ENCODE measurements at regions not wholly inside any gene's neighbourhood (a gene's known extent, or its start where the extent isn't known, plus 50 kb on each side); places are given as distances from the start of the nearest gene placed in this dataset.
"Not testable (repeated sequence)": the region's sequence is repeated elsewhere in the genome, so short reads cannot be mapped to it uniquely, and the experiment has no call there.

- not testable (repeated sequence) for DNase-seq (ENCODE audit: low read depth)
These were observed 316.8 kb upstream of the PLGLB2 start for GRCh38 chr2:87431051-87431450.

DNA sequence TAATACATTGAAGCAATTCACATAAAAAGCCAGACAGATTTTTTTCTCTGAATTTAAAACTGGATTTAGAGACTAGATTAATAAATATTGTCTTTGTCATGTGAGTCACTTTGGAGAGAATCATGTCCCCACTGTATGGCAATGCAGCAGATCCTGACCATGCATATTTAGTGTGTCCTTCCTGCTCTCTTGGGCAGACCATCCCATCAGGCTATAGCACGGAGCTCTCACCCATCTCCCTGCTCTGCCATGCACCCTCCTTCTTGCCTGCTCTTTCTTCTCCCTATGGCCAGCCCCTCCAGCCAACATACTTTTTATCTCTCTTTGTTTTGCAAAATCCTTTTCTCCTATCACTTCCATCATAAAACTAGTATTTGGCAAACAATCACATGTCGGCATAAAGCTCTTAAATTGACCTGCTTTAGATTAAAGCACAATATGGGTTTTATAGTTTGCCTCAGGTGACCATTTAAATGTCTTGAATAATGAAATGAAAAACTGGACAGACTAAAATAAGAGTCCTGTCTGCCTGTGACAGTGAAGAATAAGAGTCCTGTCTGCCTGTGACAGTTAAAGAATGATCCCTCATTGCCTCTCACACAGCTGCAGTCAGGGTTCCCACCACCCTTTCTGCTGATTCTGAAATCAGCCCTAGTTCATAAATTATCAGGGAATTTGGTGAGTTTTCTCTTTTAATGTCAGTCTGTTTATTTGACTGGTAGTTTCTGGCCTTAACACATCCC, 315.0 kb upstream of the PLGLB2 start:
- DNase-seq (ENCODE audit: low read depth): not testable (repeated sequence)

DNA sequence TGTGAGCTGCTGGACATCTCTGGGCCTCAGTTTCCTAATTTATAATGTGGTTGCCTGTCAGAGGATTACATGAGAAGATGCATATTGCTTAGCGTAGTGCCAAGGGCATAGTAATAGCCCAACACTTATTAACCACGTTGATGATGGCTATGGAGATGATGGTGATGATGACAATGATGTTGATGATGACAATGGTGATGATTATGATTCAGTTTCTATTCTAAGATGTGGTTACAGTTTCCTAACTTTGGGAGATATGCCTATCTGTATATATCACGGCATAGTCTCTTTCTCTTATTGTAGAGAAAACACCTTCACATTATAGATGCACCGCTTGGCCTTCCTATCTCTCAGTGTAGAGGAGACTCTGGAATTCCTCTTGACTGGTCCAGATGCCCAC, 311.9 kb upstream of the PLGLB2 start:
- DNase-seq (ENCODE audit: low read depth): not testable (repeated sequence)

DNA sequence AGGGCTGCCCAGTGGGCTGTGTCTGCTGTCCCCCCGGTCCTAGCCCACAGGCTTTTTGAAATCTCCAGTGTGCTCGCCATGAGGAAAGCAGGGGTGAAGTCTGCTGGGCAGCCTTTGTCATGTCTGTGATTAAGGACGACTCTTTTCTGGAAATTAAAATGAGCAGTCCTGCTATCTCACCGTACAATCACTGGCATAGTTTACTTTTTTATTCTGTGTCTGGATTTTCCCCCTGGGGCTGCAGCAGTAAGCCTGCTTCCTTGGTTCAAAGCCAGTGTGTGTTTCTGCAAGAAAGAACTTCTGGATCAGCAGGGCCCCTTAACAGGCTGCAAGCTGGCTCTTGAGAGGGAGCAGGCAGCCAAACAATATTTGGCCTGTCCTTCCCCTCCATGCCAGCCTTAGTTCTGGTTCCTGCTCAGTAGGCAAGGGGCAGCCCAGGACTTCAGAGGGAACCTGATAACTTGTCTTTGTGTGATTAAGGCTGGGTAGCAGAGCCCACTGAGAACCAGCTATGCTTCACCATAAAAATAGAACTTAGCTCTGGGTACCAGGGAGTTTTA, 310.1 kb upstream of the PLGLB2 start:
- not testable (repeated sequence) for DNase-seq (ENCODE audit: low read depth)

DNA sequence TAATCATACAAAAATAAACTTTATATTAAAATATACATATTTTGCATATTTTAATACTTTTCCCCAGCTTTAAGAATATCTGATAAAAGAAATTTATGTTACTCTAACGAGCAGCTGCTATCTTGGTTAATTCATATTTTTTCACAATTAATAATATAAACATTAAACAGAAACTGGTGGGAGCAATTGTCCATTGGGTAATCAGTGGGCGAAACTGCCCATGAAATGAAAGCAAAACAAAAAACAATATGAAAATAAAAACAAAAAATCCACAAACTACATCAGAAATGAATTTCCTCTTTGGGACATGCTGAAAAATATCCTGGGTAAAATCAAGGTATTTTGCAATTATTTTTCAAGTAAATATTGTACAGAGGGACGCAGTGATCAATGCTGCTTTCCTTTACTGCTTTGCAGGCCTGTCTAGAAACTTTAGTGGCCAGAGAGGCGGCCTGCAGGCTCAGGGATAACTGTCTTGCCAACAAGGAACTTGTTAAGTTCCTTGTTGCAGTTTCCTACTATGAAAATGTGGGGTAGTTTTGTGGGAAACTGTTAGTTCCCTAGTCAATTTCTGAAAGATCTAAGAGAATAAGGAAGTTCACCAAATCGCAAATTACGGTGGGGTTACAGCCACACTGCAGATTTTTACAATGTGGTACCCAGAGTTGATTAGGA, 309.0 kb upstream of the PLGLB2 start:
- DNase-seq (ENCODE audit: low read depth): not testable (repeated sequence)

DNA sequence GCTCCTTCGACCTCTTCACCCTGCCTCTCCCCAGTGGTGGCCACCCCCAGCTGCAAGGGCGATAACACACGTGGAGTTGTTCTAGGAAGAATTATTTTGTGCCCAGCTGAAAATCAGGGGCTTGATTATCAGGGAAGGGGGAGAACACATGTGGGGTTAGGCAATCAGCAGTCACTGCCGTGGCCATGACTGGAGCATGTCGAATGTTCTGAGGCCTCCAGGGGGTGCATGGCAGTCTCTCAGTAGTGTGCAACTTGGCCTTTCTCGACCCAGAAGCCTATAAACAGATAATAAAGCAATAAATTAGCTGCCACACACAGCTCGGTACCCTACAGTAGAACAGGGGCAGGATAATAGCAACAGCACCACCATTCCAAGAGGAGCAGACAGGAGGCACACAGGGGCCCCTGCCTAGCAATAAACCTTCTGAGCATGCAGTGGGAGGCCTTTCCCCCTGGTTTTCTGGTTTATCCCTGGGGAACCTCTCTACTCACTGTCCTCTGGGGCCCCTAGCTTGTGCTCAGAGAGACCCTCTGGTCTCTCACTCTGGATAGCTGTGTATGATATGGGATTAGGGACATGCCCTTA, 308.2 kb upstream of the PLGLB2 start:
- not testable (repeated sequence) for DNase-seq (ENCODE audit: low read depth)

- DNase-seq (ENCODE audit: low read depth): not testable (repeated sequence)
These were observed 307.2 kb upstream of the PLGLB2 start for GRCh38 chr2:87440650-87441049.

DNA sequence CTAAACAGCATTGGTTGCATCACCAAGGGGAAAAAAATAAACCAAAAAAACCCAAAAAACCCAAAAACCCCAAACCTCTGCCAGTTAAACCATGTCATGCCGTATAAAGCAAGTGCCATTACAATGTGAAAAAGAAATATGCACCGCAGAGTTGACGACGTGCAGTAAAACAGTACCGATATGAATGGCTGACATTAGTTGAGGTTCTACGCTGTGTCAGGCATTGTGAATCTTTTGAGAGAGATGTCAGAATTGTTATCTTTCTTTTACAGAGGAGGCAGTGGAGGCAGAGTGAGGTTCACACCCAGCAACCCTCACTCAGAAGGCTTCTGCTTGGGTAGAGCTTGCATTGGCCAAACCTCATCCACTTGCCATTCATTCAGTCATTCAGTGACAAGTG, 306.5 kb upstream of the PLGLB2 start:
- DNase-seq (ENCODE audit: low read depth): not testable (repeated sequence)

- not testable (repeated sequence) for DNase-seq (ENCODE audit: low read depth)
These were observed 304.8 kb upstream of the PLGLB2 start for GRCh38 chr2:87442983-87443577.

- DNase-seq (ENCODE audit: low read depth): not testable (repeated sequence)
These were observed 302.9 kb upstream of the PLGLB2 start for GRCh38 chr2:87444951-87445350.

- not testable (repeated sequence) for DNase-seq (ENCODE audit: low read depth)
These were observed 302.1 kb upstream of the PLGLB2 start for GRCh38 chr2:87445613-87446312.

DNA sequence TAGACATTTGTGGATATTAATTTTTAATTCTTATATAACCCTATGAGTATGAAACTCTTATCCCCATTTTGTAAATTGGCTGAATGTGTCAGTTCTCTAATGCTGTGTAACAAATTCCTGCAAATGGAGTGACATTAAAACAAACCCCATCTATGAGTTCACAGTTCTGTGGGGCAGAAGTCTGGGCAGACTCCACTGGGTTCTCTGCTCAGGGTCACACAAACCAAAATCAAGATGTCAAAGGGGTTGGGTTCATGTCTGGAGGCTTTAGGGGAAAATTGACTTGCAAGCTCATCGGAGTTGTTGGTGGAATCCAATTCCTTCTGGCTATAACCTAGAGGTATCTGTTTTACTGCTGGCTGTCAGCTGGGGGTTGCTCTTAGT, 301.6 kb upstream of the PLGLB2 start:
- DNase-seq (ENCODE audit: low read depth): peak; percentile 27

- DNase-seq (ENCODE audit: low read depth): peak; percentile 69
These were observed 298.4 kb upstream of the PLGLB2 start for GRCh38 chr2:87449462-87449980.

DNA sequence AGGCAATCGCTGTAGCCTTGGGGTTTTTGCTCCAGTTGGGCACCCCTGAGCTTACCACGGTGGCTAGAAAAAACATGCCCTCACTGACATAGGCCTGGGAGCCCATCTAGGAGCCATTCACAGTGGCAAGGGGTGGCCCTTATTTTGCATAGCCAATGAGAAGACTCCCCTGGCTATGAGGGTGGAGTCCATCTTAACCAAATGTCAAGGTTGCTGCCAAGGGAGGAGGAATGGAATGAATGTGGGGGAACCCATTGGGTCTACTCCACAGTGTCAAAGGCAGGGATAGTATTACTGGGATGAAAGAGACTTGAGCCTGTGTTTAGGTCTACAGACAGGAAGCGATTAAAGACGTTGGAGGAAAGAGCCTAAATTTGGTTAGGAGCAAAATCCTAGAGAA, 295.7 kb upstream of the PLGLB2 start:
- not testable (repeated sequence) for DNase-seq (ENCODE audit: low read depth)

- DNase-seq (ENCODE audit: low read depth): peak; percentile 65
These were observed 295.0 kb upstream of the PLGLB2 start for GRCh38 chr2:87452861-87453260.

- DNase-seq (ENCODE audit: low read depth): peak; percentile 67
These were observed 293.9 kb upstream of the PLGLB2 start for GRCh38 chr2:87453965-87454364.

DNA sequence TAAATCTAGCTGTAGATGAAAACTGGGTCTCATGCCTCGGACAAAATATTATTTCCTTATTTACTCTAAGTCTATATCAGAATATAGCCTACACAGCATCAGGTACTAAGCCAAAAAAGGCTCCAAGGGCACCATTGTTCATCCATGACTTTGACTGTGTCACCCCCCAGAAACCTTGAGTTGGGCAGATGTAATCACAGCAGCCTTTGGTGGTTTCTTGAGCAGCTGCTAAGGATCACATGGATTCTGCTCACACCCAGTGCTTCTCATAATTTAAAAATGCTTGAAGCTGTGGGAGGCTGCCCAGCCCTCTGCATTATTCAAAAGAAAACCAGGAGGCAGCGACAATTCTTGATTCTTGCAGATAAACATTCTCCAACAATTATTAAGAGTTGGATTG, 293.5 kb upstream of the PLGLB2 start:
- peak; percentile 76 for DNase-seq (ENCODE audit: low read depth)

DNA sequence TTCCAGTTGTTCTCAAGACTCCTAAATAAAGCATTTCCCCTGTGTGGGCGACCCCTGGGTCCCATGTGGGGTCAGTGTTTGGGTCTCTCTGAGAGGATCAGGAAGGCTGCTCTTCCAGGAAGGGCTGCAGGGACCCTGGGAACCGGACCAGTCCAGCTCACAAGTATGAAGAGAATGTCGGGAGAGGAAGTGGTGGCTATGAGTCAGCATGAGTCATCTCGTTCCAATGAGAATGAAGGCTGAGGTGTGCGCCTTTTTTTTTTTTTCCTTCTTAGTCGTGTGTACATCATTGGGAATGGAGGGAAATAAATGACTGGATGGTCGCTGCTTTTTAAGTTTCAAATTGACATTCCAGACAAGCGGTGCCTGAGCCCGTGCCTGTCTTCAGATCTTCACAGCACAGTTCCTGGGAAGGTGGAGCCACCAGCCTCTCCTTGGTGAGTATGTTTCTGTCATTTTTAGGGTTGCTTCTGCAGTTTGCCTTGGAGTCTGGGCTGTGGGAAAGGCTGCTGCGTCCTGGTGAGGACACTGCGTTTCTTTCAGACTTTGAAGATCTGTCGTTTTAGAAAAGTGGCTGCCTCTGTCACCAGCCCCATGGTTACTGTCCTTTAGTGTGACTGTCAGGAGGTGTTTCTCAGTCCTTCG, 292.6 kb upstream of the PLGLB2 start:
- not testable (repeated sequence) for DNase-seq (ENCODE audit: low read depth)

DNA sequence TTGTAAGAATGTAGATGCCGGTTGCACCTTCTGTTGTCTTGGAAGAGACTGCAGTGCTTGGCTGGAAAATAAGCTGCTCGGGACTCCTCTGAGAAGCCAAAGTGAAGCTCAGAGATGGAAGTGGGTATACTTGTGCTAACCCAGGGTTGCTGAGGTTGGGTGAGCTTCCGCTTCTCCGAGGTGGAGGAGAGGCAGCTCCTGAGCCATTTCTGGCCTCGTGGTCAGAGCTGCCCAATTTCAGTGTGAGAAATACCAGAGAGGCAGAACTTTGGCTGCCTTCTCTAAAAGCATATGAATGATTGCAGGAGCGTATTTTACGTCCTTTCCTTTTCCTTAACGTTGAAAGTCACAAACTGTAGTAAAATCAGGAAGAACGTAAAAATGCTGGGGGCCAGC, 292.0 kb upstream of the PLGLB2 start:
- not testable (repeated sequence) for DNase-seq (ENCODE audit: low read depth)

- peak; percentile 49 for DNase-seq (ENCODE audit: low read depth)
These were observed 291.3 kb upstream of the PLGLB2 start for GRCh38 chr2:87456477-87457128.

DNA sequence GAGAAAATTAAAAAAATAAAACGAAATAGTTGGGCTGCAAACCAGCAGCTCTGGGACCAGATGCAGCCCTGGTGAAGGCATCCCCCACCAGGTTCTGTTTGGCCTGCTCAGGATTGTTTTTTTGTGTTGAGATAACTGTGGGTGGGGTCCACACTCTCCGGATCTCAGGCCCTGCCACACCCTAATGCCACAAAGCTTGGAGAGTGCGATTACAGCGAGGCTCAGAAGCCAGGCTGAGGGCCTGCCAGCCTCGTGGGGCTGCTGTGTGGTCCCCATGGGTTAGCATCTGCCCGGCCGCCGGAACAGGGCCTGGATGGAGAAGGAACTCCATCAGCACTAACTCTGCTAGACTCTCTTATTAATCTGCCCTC, 290.8 kb upstream of the PLGLB2 start:
- not testable (repeated sequence) for DNase-seq (ENCODE audit: low read depth)
